SK-N-SH treated with all-trans-retinoic acid at 6 μM for 48 hours (cell line): ENCODE measurements at regions not wholly inside any gene's neighbourhood (a gene's known extent, or its start where the extent isn't known, plus 50 kb on each side); places are given as distances from the start of the nearest gene placed in this dataset.

ENCODE experiments used
- ESRRG ChIP-seq: fragments of 250-450 bp; sonication (Bioruptor Pico); IDR thresholded peaks from 2 replicates; pipeline ENCODE4 v1.6.1; 2021; ENCODE audit warnings: mild to moderate bottlenecking
- GLIS3 ChIP-seq: fragments of 250-450 bp; sonication (Bioruptor Pico); IDR thresholded peaks from 2 replicates; pipeline ENCODE4 v1.5.0; 2020; ENCODE audit warnings: mild to moderate bottlenecking, moderate library complexity
- OSR1 ChIP-seq: fragments of 250-450 bp; sonication (Bioruptor Pico); IDR thresholded peaks from 2 replicates; pipeline ENCODE4 v1.8.0; 2022; ENCODE audit warnings: moderate library complexity, mild to moderate bottlenecking, inconsistent platforms
- RARB ChIP-seq: fragments of 250-450 bp; sonication (Bioruptor Pico); IDR thresholded peaks from 2 replicates; pipeline ENCODE4 v1.8.0; 2021; ENCODE audit warnings: mild to moderate bottlenecking, moderate library complexity
- ZFP3 ChIP-seq: fragments of 250-450 bp; sonication (Bioruptor Pico); IDR thresholded peaks from 2 replicates; pipeline ENCODE4 v1.5.0; 2020; ENCODE audit warnings: mild to moderate bottlenecking, moderate library complexity
- ZFP30 ChIP-seq: fragments of 450-650 bp; formaldehyde crosslinking; IDR thresholded peaks from 2 replicates; pipeline ENCODE4 v1.5.0; 2022; ENCODE audit warnings: mild to moderate bottlenecking, moderate library complexity
- TF ChIP-seq, protein P1 (sequence below): fragments of 250-450 bp; sonication (Bioruptor Pico); IDR thresholded peaks from 2 replicates; pipeline ENCODE4 v1.5.1; 2020; ENCODE audit warnings: low read depth, mild to moderate bottlenecking, moderate library complexity
- TF ChIP-seq, protein P2 (sequence below): fragments of 250-450 bp; sonication (Bioruptor Pico); IDR thresholded peaks from 2 replicates; pipeline ENCODE4 v1.8.0; 2020; ENCODE audit warnings: mild to moderate bottlenecking, moderate library complexity, borderline replicate concordance
- TF ChIP-seq, protein P3 (sequence below): fragments of 250-450 bp; sonication (Bioruptor Pico); IDR thresholded peaks from 2 replicates; pipeline ENCODE4 v1.5.1; 2021; ENCODE audit warnings: mild to moderate bottlenecking, moderate library complexity

DNA sequence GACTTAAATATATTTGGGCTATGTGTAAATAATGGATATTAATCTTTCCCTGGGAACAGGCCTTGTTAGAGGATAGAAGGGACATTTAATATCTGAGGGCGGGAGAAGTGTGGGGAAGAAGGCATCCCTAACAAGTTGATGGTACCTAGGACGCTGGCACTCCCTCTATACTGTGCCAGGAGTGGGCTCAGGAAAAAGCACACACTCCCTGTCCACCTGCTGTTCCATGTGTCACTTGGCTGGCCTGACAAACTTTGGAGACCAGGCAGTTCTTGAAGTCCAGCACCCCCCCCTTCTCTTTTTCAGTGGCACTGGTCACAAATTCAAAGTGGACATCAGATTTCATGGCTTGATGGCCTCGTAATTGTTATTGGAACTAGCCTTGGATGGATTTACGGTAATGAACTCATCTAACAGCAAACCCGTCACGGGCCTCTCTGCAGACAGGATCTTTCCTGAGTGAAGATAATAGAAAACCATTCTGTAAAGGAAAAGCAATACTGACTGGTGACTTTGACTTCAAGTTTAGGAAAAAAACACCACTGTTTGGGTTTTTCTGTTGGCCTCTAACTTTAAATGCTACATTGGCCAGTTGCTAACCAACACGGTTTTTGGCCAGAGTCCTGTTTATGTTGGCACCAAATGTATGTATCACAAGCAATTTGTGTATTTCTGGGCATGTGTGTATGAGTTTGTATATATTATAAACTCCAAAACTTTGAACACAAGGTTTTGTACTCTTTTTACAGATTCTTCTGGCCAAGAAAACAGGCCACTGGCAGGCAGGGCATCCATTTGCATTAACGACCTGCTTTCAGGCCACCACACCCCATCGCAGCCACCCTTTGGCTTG is 552.6 kb downstream of the CCDC171 start:
- TF ChIP-seq, protein P1, sequence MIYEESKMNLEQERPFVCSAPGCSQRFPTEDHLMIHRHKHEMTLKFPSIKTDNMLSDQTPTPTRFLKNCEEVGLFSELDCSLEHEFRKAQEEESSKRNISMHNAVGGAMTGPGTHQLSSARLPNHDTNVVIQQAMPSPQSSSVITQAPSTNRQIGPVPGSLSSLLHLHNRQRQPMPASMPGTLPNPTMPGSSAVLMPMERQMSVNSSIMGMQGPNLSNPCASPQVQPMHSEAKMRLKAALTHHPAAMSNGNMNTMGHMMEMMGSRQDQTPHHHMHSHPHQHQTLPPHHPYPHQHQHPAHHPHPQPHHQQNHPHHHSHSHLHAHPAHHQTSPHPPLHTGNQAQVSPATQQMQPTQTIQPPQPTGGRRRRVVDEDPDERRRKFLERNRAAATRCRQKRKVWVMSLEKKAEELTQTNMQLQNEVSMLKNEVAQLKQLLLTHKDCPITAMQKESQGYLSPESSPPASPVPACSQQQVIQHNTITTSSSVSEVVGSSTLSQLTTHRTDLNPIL, result no peak
- TF ChIP-seq RARB (CRISPR knock-in tag), result no peak
- TF ChIP-seq ZFP3, result no peak
- TF ChIP-seq, protein P2, sequence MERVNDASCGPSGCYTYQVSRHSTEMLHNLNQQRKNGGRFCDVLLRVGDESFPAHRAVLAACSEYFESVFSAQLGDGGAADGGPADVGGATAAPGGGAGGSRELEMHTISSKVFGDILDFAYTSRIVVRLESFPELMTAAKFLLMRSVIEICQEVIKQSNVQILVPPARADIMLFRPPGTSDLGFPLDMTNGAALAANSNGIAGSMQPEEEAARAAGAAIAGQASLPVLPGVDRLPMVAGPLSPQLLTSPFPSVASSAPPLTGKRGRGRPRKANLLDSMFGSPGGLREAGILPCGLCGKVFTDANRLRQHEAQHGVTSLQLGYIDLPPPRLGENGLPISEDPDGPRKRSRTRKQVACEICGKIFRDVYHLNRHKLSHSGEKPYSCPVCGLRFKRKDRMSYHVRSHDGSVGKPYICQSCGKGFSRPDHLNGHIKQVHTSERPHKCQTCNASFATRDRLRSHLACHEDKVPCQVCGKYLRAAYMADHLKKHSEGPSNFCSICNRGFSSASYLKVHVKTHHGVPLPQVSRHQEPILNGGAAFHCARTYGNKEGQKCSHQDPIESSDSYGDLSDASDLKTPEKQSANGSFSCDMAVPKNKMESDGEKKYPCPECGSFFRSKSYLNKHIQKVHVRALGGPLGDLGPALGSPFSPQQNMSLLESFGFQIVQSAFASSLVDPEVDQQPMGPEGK (CRISPR knock-in tag), result no peak
- TF ChIP-seq ESRRG (CRISPR knock-in tag), result no peak
- no peak for TF ChIP-seq ZFP30 (CRISPR knock-in tag)
- TF ChIP-seq OSR1, result no peak
- TF ChIP-seq GLIS3 (CRISPR knock-in tag), result no peak
- TF ChIP-seq, protein P3, sequence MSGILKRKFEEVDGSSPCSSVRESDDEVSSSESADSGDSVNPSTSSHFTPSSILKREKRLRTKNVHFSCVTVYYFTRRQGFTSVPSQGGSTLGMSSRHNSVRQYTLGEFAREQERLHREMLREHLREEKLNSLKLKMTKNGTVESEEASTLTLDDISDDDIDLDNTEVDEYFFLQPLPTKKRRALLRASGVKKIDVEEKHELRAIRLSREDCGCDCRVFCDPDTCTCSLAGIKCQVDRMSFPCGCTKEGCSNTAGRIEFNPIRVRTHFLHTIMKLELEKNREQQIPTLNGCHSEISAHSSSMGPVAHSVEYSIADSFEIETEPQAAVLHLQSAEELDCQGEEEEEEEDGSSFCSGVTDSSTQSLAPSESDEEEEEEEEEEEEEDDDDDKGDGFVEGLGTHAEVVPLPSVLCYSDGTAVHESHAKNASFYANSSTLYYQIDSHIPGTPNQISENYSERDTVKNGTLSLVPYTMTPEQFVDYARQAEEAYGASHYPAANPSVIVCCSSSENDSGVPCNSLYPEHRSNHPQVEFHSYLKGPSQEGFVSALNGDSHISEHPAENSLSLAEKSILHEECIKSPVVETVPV (CRISPR knock-in tag), result no peak
